ENCODE measurements at regions not wholly inside any gene's neighbourhood (a gene's known extent, or its start where the extent isn't known, plus 50 kb on each side); places are given as distances from the start of the nearest gene placed in this dataset.

DNA sequence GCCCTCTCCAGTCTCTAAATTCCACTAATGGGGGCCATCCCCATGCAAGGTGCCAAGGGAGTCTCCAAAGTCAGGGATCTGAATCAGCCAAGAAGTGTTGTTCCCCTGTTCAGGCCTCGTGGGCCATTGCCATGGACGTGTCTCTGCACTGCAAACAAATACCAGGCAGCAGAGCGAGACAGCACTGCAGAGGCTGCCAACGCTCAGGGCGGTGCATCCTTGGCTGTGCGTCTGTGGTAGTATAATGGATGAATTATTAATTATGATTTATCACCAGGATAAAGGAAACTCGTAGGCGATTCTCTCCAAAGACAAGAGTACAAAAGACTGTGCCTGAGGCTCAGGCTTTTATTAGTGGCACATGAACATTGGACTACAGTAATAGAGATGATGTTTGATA lies 122.3 kb upstream of the NTF3 start:
- Histone ChIP-seq H3K27ac (ENCODE audit: low read length) (no peak overlapping the region), H3K36me3 (ENCODE audit: insufficient read depth, low read length) (no peaks in the 10 kb centered on the region), H3F3A (ENCODE audit: insufficient read depth, low read length, poor library complexity, severe bottlenecking) (no peaks in the 10 kb centered on the region), H3K9me3 (ENCODE audit: low read length) (no peaks in the 10 kb centered on the region), H3K9me2 (ENCODE audit: insufficient read depth, low read length) (no peaks in the 10 kb centered on the region), H3K4me2 (ENCODE audit: low read length) (no peak overlapping the region), H3K27me3 (ENCODE audit: insufficient read depth, low read depth, low read length) (no peaks in the 10 kb centered on the region), H3K4me3 (ENCODE audit: low read length) (no peak overlapping the region), H2AFZ (ENCODE audit: low read depth, low read length) (no peak overlapping the region), H3K9ac (ENCODE audit: low read length) (no peak overlapping the region), H3K79me2 (replicated peaks; ENCODE audit: insufficient read depth, low read length) (no peaks in the 10 kb centered on the region), H4K20me1 (ENCODE audit: insufficient read depth) (no peaks in the 10 kb centered on the region)
- TF ChIP-seq SMC3 (conservative IDR thresholded peaks at IDR 0.05; ENCODE audit: poor library complexity): no peak
- TF ChIP-seq EZH2 (IDR thresholded peaks at IDR 0.05; ENCODE audit: borderline replicate concordance, insufficient read depth, low read length, poor library complexity, severe bottlenecking): no peak
- TF ChIP-seq MXI1 (conservative IDR thresholded peaks at IDR 0.05; ENCODE audit: poor library complexity, severe bottlenecking): no peak
- TF ChIP-seq RAD21 (conservative IDR thresholded peaks at IDR 0.05): no peak
- TF ChIP-seq, protein P1, sequence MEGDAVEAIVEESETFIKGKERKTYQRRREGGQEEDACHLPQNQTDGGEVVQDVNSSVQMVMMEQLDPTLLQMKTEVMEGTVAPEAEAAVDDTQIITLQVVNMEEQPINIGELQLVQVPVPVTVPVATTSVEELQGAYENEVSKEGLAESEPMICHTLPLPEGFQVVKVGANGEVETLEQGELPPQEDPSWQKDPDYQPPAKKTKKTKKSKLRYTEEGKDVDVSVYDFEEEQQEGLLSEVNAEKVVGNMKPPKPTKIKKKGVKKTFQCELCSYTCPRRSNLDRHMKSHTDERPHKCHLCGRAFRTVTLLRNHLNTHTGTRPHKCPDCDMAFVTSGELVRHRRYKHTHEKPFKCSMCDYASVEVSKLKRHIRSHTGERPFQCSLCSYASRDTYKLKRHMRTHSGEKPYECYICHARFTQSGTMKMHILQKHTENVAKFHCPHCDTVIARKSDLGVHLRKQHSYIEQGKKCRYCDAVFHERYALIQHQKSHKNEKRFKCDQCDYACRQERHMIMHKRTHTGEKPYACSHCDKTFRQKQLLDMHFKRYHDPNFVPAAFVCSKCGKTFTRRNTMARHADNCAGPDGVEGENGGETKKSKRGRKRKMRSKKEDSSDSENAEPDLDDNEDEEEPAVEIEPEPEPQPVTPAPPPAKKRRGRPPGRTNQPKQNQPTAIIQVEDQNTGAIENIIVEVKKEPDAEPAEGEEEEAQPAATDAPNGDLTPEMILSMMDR (IDR thresholded peaks at IDR 0.05; ENCODE audit: poor library complexity, severe bottlenecking): no peak
- TF ChIP-seq, protein P2, sequence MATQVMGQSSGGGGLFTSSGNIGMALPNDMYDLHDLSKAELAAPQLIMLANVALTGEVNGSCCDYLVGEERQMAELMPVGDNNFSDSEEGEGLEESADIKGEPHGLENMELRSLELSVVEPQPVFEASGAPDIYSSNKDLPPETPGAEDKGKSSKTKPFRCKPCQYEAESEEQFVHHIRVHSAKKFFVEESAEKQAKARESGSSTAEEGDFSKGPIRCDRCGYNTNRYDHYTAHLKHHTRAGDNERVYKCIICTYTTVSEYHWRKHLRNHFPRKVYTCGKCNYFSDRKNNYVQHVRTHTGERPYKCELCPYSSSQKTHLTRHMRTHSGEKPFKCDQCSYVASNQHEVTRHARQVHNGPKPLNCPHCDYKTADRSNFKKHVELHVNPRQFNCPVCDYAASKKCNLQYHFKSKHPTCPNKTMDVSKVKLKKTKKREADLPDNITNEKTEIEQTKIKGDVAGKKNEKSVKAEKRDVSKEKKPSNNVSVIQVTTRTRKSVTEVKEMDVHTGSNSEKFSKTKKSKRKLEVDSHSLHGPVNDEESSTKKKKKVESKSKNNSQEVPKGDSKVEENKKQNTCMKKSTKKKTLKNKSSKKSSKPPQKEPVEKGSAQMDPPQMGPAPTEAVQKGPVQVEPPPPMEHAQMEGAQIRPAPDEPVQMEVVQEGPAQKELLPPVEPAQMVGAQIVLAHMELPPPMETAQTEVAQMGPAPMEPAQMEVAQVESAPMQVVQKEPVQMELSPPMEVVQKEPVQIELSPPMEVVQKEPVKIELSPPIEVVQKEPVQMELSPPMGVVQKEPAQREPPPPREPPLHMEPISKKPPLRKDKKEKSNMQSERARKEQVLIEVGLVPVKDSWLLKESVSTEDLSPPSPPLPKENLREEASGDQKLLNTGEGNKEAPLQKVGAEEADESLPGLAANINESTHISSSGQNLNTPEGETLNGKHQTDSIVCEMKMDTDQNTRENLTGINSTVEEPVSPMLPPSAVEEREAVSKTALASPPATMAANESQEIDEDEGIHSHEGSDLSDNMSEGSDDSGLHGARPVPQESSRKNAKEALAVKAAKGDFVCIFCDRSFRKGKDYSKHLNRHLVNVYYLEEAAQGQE (IDR thresholded peaks at IDR 0.05; ENCODE audit: borderline replicate concordance): no peak
- TF ChIP-seq POLR2AphosphoS5 (IDR thresholded peaks at IDR 0.05): no peak
- TF ChIP-seq TAF1 (IDR thresholded peaks at IDR 0.05; ENCODE audit: low read depth): no peak
- no peak for TF ChIP-seq EP300 (conservative IDR thresholded peaks at IDR 0.05; ENCODE audit: poor library complexity, severe bottlenecking)

DNA sequence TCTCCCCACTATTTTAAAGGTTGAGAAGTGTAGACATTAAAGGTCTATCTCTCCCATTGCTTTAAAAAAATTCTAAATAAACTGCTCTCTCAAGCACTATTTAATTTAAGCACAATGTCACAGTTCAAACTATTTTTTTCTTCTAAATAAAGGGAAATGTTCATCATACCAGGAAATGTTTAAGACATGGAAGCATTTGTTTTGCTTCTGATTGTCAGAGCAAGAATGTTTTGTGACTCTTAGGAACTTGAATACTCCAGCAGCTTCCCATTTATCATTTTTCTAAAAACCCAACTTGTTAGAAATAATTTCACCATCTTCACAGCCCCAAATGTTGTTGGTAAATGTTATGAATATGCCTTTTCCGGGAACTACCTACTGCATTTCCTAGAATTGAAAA lies 121.8 kb upstream of the NTF3 start:
- Histone ChIP-seq H3K79me2 (replicated peaks; ENCODE audit: insufficient read depth, low read length) (no peaks in the 10 kb centered on the region), H2AFZ (ENCODE audit: low read depth, low read length) (no peak overlapping the region), H3K9me3 (ENCODE audit: low read length) (no peaks in the 10 kb centered on the region), H3K9ac (ENCODE audit: low read length) (no peak overlapping the region), H3K4me2 (ENCODE audit: low read length) (no peak overlapping the region), H3K27ac (ENCODE audit: low read length) (no peak overlapping the region), H3K36me3 (ENCODE audit: insufficient read depth, low read length) (no peaks in the 10 kb centered on the region), H4K20me1 (ENCODE audit: insufficient read depth) (no peaks in the 10 kb centered on the region), H3K27me3 (ENCODE audit: insufficient read depth, low read depth, low read length) (no peaks in the 10 kb centered on the region), H3K4me3 (ENCODE audit: low read length) (no peak overlapping the region), H3K9me2 (ENCODE audit: insufficient read depth, low read length) (no peaks in the 10 kb centered on the region), H3F3A (ENCODE audit: insufficient read depth, low read length, poor library complexity, severe bottlenecking) (no peaks in the 10 kb centered on the region)
- TF ChIP-seq RAD21 (conservative IDR thresholded peaks at IDR 0.05): no peak
- TF ChIP-seq EP300 (conservative IDR thresholded peaks at IDR 0.05; ENCODE audit: poor library complexity, severe bottlenecking): no peak
- TF ChIP-seq MXI1 (conservative IDR thresholded peaks at IDR 0.05; ENCODE audit: poor library complexity, severe bottlenecking): no peak
- TF ChIP-seq SMC3 (conservative IDR thresholded peaks at IDR 0.05; ENCODE audit: poor library complexity): no peak
- TF ChIP-seq POLR2AphosphoS5 (IDR thresholded peaks at IDR 0.05): no peak
- no peak for TF ChIP-seq TAF1 (IDR thresholded peaks at IDR 0.05; ENCODE audit: low read depth)
- TF ChIP-seq EZH2 (IDR thresholded peaks at IDR 0.05; ENCODE audit: borderline replicate concordance, insufficient read depth, low read length, poor library complexity, severe bottlenecking): no peak
- TF ChIP-seq, protein P1 (IDR thresholded peaks at IDR 0.05; ENCODE audit: poor library complexity, severe bottlenecking): no peak
- TF ChIP-seq, protein P2 (IDR thresholded peaks at IDR 0.05; ENCODE audit: borderline replicate concordance): no peak
